Left ventricle myocardium inferior (tissue), 1 donor: ENCODE measurements at regions not wholly inside any gene's neighbourhood (a gene's known extent, or its start where the extent isn't known, plus 50 kb on each side); places are given as distances from the start of the nearest gene placed in this dataset.

Experiments
- DNase-seq: peaks from one replicate; pipeline ENCODE4 v3.0.0-alpha.2; 2020
- H3K27ac ChIP-seq: fragments of 200-600 bp; replicated peaks from 2 replicates; pipeline ENCODE4 v1.8.0; 2021
- H3K27me3 ChIP-seq: fragments of 200-600 bp; 2 replicates; pipeline ENCODE4 v1.8.0; 2021; ENCODE audit warnings: low read depth
- H3K36me3 ChIP-seq: fragments of 200-600 bp; 2 replicates; pipeline ENCODE4 v1.8.0; 2021
- H3K4me1 ChIP-seq: fragments of 200-600 bp; 2 replicates; pipeline ENCODE4 v1.8.0; 2021
- H3K4me3 ChIP-seq: fragments of 200-600 bp; 2 replicates; pipeline ENCODE4 v1.8.0; 2021; ENCODE audit warnings: mild to moderate bottlenecking, moderate library complexity
- H3K9me3 ChIP-seq: fragments of 200-600 bp; replicated peaks from 2 replicates; pipeline ENCODE4 v1.8.0; 2021
- CTCF ChIP-seq: fragments of 200-600 bp; IDR thresholded peaks from 2 replicates; pipeline ENCODE4 v1.8.0; 2021; ENCODE audit warnings: antibody characterized with exemption, mild to moderate bottlenecking, borderline replicate concordance
- intact Hi-C: fragments of 100-400 bp; cut with micrococcal nuclease; formaldehyde crosslinking; loops from one replicate; pipeline ENCODE4 v1.11.0; 2022
- donor health status: DM: no; HTN: yes; CAD: no; lungs with severe emphysema.

- Histone ChIP-seq H3K27me3 (no peaks in the 10 kb centered on the region), H3K36me3 (no peaks in the 10 kb centered on the region), H3K4me3 (no peak overlapping the region), H3K27ac (no peak overlapping the region), H3K4me1 (peaks cover 41% of the 10 kb centered on the region), H3K9me3 (no peaks in the 10 kb centered on the region)
- no peak for DNase-seq
- intact Hi-C loops = no loop called here
- TF ChIP-seq CTCF = peak; percentile 49
These were observed 195.7 kb upstream of the ANK2 start for GRCh38 chr4:112853662-112854256.

- no peaks in the 10 kb centered on the region for H3K9me3 ChIP-seq
- no peak overlapping the region for H3K4me3 ChIP-seq
- peaks cover 36% of the 10 kb centered on the region for H3K4me1 ChIP-seq
- no peaks in the 10 kb centered on the region for H3K36me3 ChIP-seq
- no peak for TF ChIP-seq CTCF
- DNase-seq = no peak
- no peak overlapping the region for H3K27ac ChIP-seq
- intact Hi-C loops = no loop called here
- no peaks in the 10 kb centered on the region for H3K27me3 ChIP-seq
These were observed 195.0 kb upstream of the ANK2 start for GRCh38 chr4:112854420-112854819.

- no peaks in the 10 kb centered on the region for H3K36me3 ChIP-seq
- TF ChIP-seq CTCF = no peak
- intact Hi-C loops = no loop called here
- H3K9me3 ChIP-seq = no peaks in the 10 kb centered on the region
- H3K4me1 ChIP-seq = peaks cover 38% of the 10 kb centered on the region
- H3K27me3 ChIP-seq = no peaks in the 10 kb centered on the region
- DNase-seq = no peak
- no peak overlapping the region for H3K4me3 ChIP-seq
- no peak overlapping the region for H3K27ac ChIP-seq
These were observed 194.4 kb upstream of the ANK2 start for GRCh38 chr4:112855058-112855457.

GRCh38 chr4:112857461-112857860, 192.0 kb upstream of the ANK2 start:
- Histone ChIP-seq H3K4me1 (peaks cover 44% of the 10 kb centered on the region), H3K36me3 (no peaks in the 10 kb centered on the region), H3K9me3 (no peaks in the 10 kb centered on the region), H3K27ac (no peak overlapping the region), H3K27me3 (no peaks in the 10 kb centered on the region), H3K4me3 (no peak overlapping the region)
- no peak for DNase-seq
- no peak for TF ChIP-seq CTCF
- intact Hi-C loops = no loop called here

- TF ChIP-seq CTCF = no peak
- Histone ChIP-seq H3K9me3 (no peaks in the 10 kb centered on the region), H3K27me3 (no peaks in the 10 kb centered on the region), H3K36me3 (no peaks in the 10 kb centered on the region), H3K4me1 (peaks cover 41% of the 10 kb centered on the region), H3K4me3 (no peak overlapping the region), H3K27ac (no peak overlapping the region)
- intact Hi-C loops = no loop called here
- no peak for DNase-seq
These were observed 190.7 kb upstream of the ANK2 start for GRCh38 chr4:112858751-112859150.
